GM18508 (cell line): ENCODE measurements at regions not wholly inside any gene's neighbourhood (a gene's known extent, or its start where the extent isn't known, plus 50 kb on each side); places are given as distances from the start of the nearest gene placed in this dataset.
"Not testable (repeated sequence)": the region's sequence is repeated elsewhere in the genome, so short reads cannot be mapped to it uniquely, and the experiment has no call there.

Experiments used
- ATAC-seq: cut with Tn5 transposase; IDR thresholded peaks from one replicate; pipeline ENCODE4 v1.9.1; 2021; ENCODE audit warnings: moderate number of reproducible peaks; ENCODE audit not compliant: insufficient read depth, unreplicated experiment

- no peak for ATAC-seq
Observed at GRCh38 chr5:163222982-163223381, 214.4 kb upstream of the CCNG1 start.

GRCh38 chr5:163244445-163244987 lies 192.9 kb upstream of the CCNG1 start:
- no peak for ATAC-seq

GRCh38 chr5:163245584-163245983 lies 191.8 kb upstream of the CCNG1 start:
- ATAC-seq: no peak

GRCh38 chr5:163248333-163248732 lies 189.1 kb upstream of the CCNG1 start:
- ATAC-seq: no peak

GRCh38 chr5:163248871-163249270 lies 188.5 kb upstream of the CCNG1 start:
- ATAC-seq: no peak

- no peak for ATAC-seq
Observed at GRCh38 chr5:163252950-163253349, 184.4 kb upstream of the CCNG1 start.

GRCh38 chr5:163259495-163259894 lies 177.9 kb upstream of the CCNG1 start:
- no peak for ATAC-seq

- ATAC-seq: no peak
Observed at GRCh38 chr5:163260471-163260870, 176.9 kb upstream of the CCNG1 start.

GRCh38 chr5:163260961-163261360 lies 176.4 kb upstream of the CCNG1 start:
- no peak for ATAC-seq

GRCh38 chr5:163261647-163262269 lies 175.6 kb upstream of the CCNG1 start:
- no peak for ATAC-seq

GRCh38 chr5:163266249-163266648 lies 171.1 kb upstream of the CCNG1 start:
- ATAC-seq: not testable (repeated sequence)

GRCh38 chr5:163269624-163270023 lies 167.8 kb upstream of the CCNG1 start:
- no peak for ATAC-seq

- ATAC-seq: no peak
Observed at GRCh38 chr5:163276466-163276865, 160.9 kb upstream of the CCNG1 start.

- ATAC-seq: not testable (repeated sequence)
Observed at GRCh38 chr5:163280897-163281296, 156.5 kb upstream of the CCNG1 start.

- no peak for ATAC-seq
Observed at GRCh38 chr5:163281512-163281911, 155.9 kb upstream of the CCNG1 start.

GRCh38 chr5:163293836-163294235 lies 143.6 kb upstream of the CCNG1 start:
- ATAC-seq: no peak

- no peak for ATAC-seq
Observed at GRCh38 chr5:163303718-163304117, 133.7 kb upstream of the CCNG1 start.

GRCh38 chr5:163305655-163306054 lies 131.7 kb upstream of the CCNG1 start:
- no peak for ATAC-seq

GRCh38 chr5:163306421-163306820 lies 131.0 kb upstream of the CCNG1 start:
- no peak for ATAC-seq

- ATAC-seq: no peak
Observed at GRCh38 chr5:163309914-163310313, 127.5 kb upstream of the CCNG1 start.

GRCh38 chr5:163310997-163311396 lies 126.4 kb upstream of the CCNG1 start:
- no peak for ATAC-seq

GRCh38 chr5:163312598-163312997 lies 124.8 kb upstream of the CCNG1 start:
- no peak for ATAC-seq
